Mesendoderm (in vitro differentiated cells): ENCODE measurements at regions not wholly inside any gene's neighbourhood (a gene's known extent, or its start where the extent isn't known, plus 50 kb on each side); places are given as distances from the start of the nearest gene placed in this dataset.
A peak's percentile ranks its signal among the peaks of the same experiment; 100 is the strongest.

Experiments used
- DNase-seq: peaks from one replicate; pipeline ENCODE4 v3.0.0; 2013
- H2AK5ac ChIP-seq: 2 replicates; pipeline ENCODE4 v1.6.1; 2013; ENCODE audit warnings: low read length, inconsistent platforms
- H2BK120ac ChIP-seq: 2 replicates; pipeline ENCODE4 v1.6.1; 2013; ENCODE audit warnings: low read depth, mild to moderate bottlenecking, low read length, moderate library complexity, mixed read lengths
- H2BK15ac ChIP-seq: replicated peaks from 2 replicates; pipeline ENCODE4 v1.6.1; 2013; ENCODE audit warnings: low read depth, mild to moderate bottlenecking, moderate library complexity
- H2BK5ac ChIP-seq: 2 replicates; pipeline ENCODE4 v1.6.1; 2013; ENCODE audit warnings: low read length, inconsistent platforms
- H3K18ac ChIP-seq: 2 replicates; pipeline ENCODE4 v1.6.1; 2013; ENCODE audit warnings: mild to moderate bottlenecking, low read length, mixed read lengths
- H3K23ac ChIP-seq: one replicate; pipeline ENCODE4 v1.6.1; 2013; ENCODE audit warnings: low read length
- H3K27ac ChIP-seq: 2 replicates; pipeline ENCODE4 v1.5.1; 2013; ENCODE audit warnings: low read depth, mild to moderate bottlenecking, inconsistent platforms, low read length, moderate library complexity
- H3K27me3 ChIP-seq: 2 replicates; pipeline ENCODE4 v1.6.1; 2013; ENCODE audit warnings: low read length, control low read depth, mild to moderate bottlenecking, inconsistent platforms; ENCODE audit not compliant: insufficient read depth, poor library complexity
- H3K36me3 ChIP-seq: 2 replicates; pipeline ENCODE4 v1.6.1; 2013; ENCODE audit warnings: low read length, inconsistent platforms; ENCODE audit not compliant: control insufficient read depth, insufficient read depth
- H3K4ac ChIP-seq: one replicate; pipeline ENCODE4 v1.6.1; 2013; ENCODE audit warnings: low read depth, mild to moderate bottlenecking, low read length, moderate library complexity
- H3K4me1 ChIP-seq: 2 replicates; pipeline ENCODE4 v1.6.1; 2013; ENCODE audit warnings: low read depth, low read length, inconsistent platforms; ENCODE audit not compliant: control insufficient read depth
- H3K4me2 ChIP-seq: 2 replicates; pipeline ENCODE4 v1.6.1; 2013; ENCODE audit warnings: low read length
- H3K4me3 ChIP-seq: 2 replicates; pipeline ENCODE4 v1.5.1; 2013; ENCODE audit warnings: mild to moderate bottlenecking, low read length
- H3K56ac ChIP-seq: one replicate; pipeline ENCODE4 v1.6.1; 2013; ENCODE audit warnings: low read length
- H3K79me1 ChIP-seq: 2 replicates; pipeline ENCODE4 v1.6.1; 2013; ENCODE audit warnings: low read length, inconsistent platforms
- H3K79me2 ChIP-seq: 2 replicates; pipeline ENCODE4 v1.6.1; 2013; ENCODE audit warnings: mild to moderate bottlenecking, low read length; ENCODE audit not compliant: control insufficient read depth, insufficient read depth
- H3K9ac ChIP-seq: 2 replicates; pipeline ENCODE4 v1.6.1; 2013; ENCODE audit warnings: low read length, inconsistent platforms
- H4K5ac ChIP-seq: one replicate; pipeline ENCODE4 v1.6.1; 2013; ENCODE audit warnings: low read length
- H4K8ac ChIP-seq: one replicate; pipeline ENCODE4 v1.6.1; 2013; ENCODE audit warnings: low read depth, mild to moderate bottlenecking, control low read depth, low read length, moderate library complexity
- WGBS: extraction: QIAGEN DNeasy Blood & Tissue Kit; methylation state at CpG from one replicate; pipeline ENCODE4 v1.1.7; 2013; ENCODE audit warnings: low lambda C conversion rate, missing lambda C conversion rate; ENCODE audit not compliant: insufficient coverage; ENCODE audit errors: extremely low coverage; 5-methylcytosine and 5-hydroxymethylcytosine counted together

DNA sequence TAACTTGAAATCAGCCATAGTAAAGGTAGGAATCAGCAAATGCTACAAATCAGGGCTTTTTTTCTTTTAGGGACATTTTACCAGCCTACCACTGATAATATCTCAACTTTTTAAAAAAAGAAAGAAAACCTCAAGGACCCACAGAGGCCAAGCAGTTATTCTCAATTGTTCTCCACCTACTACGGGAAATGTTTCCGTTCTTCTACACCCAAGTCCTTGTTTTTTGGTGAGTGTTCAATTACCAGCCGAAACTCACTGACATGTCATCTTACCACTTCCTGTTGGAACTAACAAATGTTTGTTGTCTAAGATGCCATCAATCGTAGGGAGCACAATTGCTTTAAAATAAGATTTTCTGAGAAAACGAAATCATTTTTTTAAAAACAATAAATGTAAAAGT lies 50.2 kb upstream of the CDK1 start:
- no peaks in the 10 kb centered on the region for H3K27me3 ChIP-seq
- no peak overlapping the region for H3K9ac ChIP-seq
- no peak overlapping the region for H3K4ac ChIP-seq
- H2AK5ac ChIP-seq = no peak overlapping the region
- H3K27ac ChIP-seq = no peak overlapping the region
- WGBS = no CpG with 5 or more reads among the region's 5 CpGs
- no peak overlapping the region for H2BK120ac ChIP-seq
- H3K23ac ChIP-seq = no peak overlapping the region
- H3K36me3 ChIP-seq = no peaks in the 10 kb centered on the region
- no peaks in the 10 kb centered on the region for H3K4me1 ChIP-seq
- H3K79me2 ChIP-seq = no peaks in the 10 kb centered on the region
- no peak for DNase-seq
- no peak overlapping the region for H4K8ac ChIP-seq
- H2BK5ac ChIP-seq = no peak overlapping the region
- H3K4me2 ChIP-seq = no peak overlapping the region
- no peaks in the 10 kb centered on the region for H3K79me1 ChIP-seq
- no peak overlapping the region for H3K56ac ChIP-seq
- no peak overlapping the region for H4K5ac ChIP-seq
- H2BK15ac ChIP-seq = no peak overlapping the region
- no peak overlapping the region for H3K18ac ChIP-seq
- H3K4me3 ChIP-seq = no peak overlapping the region

DNA sequence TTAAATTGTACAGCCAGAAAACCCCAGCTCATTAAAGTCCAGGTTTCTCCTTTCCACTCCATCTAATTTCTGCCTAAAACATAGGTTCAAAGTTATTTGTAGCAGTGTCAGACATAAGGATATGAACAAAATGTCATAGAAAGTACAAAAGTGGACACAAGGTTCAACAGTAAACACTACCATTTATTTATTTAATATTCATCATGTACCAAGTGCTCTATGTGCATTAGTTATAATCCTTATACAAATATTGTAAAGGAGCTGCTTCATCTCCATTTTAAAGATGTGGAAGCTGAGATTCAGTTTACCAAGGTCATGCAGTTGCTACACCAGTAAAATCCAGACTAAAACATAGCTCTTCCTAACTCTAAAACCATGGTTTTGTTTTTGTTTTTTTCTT lies 52.0 kb upstream of the CDK1 start:
- Histone ChIP-seq H3K4me1 (no peaks in the 10 kb centered on the region), H3K4ac (no peak overlapping the region), H3K23ac (no peak overlapping the region), H2BK5ac (no peak overlapping the region), H3K4me3 (no peak overlapping the region), H3K27me3 (no peaks in the 10 kb centered on the region), H3K79me1 (no peaks in the 10 kb centered on the region), H3K56ac (no peak overlapping the region), H3K36me3 (no peaks in the 10 kb centered on the region), H4K5ac (no peak overlapping the region), H2AK5ac (no peak overlapping the region), H3K79me2 (no peaks in the 10 kb centered on the region), H2BK15ac (no peak overlapping the region), H3K4me2 (no peak overlapping the region), H3K27ac (no peak overlapping the region), H2BK120ac (no peak overlapping the region), H3K9ac (no peak overlapping the region), H4K8ac (no peak overlapping the region), H3K18ac (no peak overlapping the region)
- no peak for DNase-seq

DNA sequence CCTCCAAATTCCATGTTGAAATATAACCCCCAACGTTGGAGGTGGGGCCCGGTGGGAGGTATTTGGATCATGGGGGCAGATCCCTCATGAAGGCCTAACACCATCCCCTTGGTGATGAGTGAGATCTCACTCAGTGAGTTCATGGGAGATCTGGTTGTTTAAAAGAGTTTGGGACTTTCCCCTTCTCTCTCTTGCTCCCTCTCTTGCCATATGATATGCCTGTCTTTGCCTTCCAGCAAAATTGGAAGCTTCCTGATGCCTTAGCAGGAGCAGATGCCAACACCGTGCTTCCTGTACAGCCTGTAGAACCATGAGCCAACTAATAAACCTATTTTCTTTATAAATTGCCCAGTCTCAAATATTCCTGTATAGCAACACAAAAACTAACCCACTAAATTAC lies 55.7 kb upstream of the CDK1 start:
- Histone ChIP-seq H3K9ac (no peak overlapping the region), H3K79me2 (no peaks in the 10 kb centered on the region), H2AK5ac (no peak overlapping the region), H3K56ac (no peak overlapping the region), H4K5ac (no peak overlapping the region), H2BK120ac (no peak overlapping the region), H4K8ac (no peak overlapping the region), H3K27me3 (no peaks in the 10 kb centered on the region), H3K4me2 (no peak overlapping the region), H2BK5ac (no peak overlapping the region), H3K4ac (no peak overlapping the region), H3K27ac (no peak overlapping the region), H2BK15ac (no peak overlapping the region), H3K18ac (no peak overlapping the region), H3K4me3 (no peak overlapping the region), H3K4me1 (no peaks in the 10 kb centered on the region), H3K23ac (no peak overlapping the region), H3K36me3 (no peaks in the 10 kb centered on the region), H3K79me1 (no peaks in the 10 kb centered on the region)
- no CpG with 5 or more reads among the region's 3 CpGs for WGBS
- no peak for DNase-seq

DNA sequence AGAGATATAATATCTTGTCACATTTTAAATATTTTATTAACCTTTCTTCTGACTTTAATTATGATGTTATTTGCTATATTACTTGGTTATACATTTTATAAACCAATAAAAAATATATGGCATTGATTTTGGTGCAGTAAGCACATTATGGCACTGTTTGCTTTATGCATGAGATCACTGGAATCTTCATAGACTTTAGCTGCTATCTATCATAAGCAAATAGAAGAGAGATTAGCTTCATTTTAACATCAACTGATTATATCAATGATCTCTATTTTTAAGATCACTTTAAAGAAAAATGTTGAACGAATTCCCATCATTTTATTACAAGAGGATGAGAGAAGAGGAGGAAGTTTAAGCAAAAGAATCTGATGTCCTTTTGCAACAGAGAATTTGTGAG lies 58.6 kb upstream of the CDK1 start:
- no peaks in the 10 kb centered on the region for H3K4me1 ChIP-seq
- no peaks in the 10 kb centered on the region for H3K27me3 ChIP-seq
- no peak overlapping the region for H3K4me2 ChIP-seq
- no peak overlapping the region for H3K56ac ChIP-seq
- H2BK120ac ChIP-seq = no peak overlapping the region
- no CpG with 5 or more reads among the region's 1 CpG for WGBS
- no peak overlapping the region for H3K4me3 ChIP-seq
- no peak overlapping the region for H4K8ac ChIP-seq
- H2BK15ac ChIP-seq = no peak overlapping the region
- no peak overlapping the region for H3K9ac ChIP-seq
- H3K36me3 ChIP-seq = no peaks in the 10 kb centered on the region
- H3K79me2 ChIP-seq = no peaks in the 10 kb centered on the region
- H3K18ac ChIP-seq = no peak overlapping the region
- no peak overlapping the region for H3K23ac ChIP-seq
- H4K5ac ChIP-seq = no peak overlapping the region
- no peak overlapping the region for H2AK5ac ChIP-seq
- DNase-seq = no peak
- H3K27ac ChIP-seq = no peak overlapping the region
- no peaks in the 10 kb centered on the region for H3K79me1 ChIP-seq
- H2BK5ac ChIP-seq = no peak overlapping the region
- no peak overlapping the region for H3K4ac ChIP-seq

DNA sequence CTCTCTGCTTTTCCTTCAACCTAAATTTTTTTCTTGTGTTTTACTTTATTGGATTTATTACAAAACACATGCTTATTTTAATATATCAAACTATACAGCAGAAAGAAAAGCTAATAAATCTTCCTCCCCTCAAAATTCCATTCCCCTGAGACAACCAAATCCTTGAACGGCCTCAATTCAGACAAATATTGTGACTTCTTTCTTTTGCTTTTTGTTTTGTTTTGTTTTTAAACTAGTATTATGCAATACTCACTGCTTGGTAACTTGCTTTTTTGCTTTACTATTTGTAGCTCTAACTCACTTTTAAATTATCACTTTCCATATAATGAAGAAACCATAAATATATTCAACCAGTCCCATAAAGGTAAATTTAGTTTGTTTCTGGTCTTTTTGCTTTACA lies 59.4 kb upstream of the CDK1 start:
- no peak for DNase-seq

DNA sequence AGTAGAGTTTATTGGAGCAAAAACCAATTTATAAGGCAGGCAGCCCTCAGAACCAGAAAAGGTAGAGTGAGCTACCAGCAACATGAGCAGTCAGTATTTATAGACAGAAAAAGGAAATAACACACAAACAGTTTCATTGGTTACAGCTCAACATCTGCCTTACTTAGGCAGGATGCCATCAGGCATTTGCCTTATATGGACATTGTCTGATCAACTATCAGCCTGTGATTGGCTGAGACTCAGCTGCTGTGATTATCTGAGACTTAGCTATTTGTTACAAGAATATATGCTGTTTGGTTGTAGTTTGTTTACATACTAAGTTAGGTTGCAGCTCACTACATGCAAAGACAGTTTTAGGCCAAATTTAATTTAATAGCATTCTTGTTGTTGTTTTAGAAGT lies 60.4 kb upstream of the CDK1 start:
- Histone ChIP-seq H3K23ac (no peak overlapping the region), H4K8ac (no peak overlapping the region), H3K9ac (no peak overlapping the region), H3K27me3 (no peaks in the 10 kb centered on the region), H3K4me3 (no peak overlapping the region), H3K56ac (no peak overlapping the region), H2AK5ac (no peak overlapping the region), H3K18ac (no peak overlapping the region), H4K5ac (no peak overlapping the region), H3K27ac (no peak overlapping the region), H2BK15ac (no peak overlapping the region), H3K4me1 (no peaks in the 10 kb centered on the region), H2BK120ac (no peak overlapping the region), H3K79me2 (no peaks in the 10 kb centered on the region), H3K36me3 (no peaks in the 10 kb centered on the region), H3K79me1 (no peaks in the 10 kb centered on the region), H2BK5ac (no peak overlapping the region), H3K4ac (no peak overlapping the region), H3K4me2 (no peak overlapping the region)
- peak; percentile 48 for DNase-seq

More for the DNA sequence above, 59.4 kb upstream of the CDK1 start:
- H3K27me3 ChIP-seq = no peaks in the 10 kb centered on the region
- no peak overlapping the region for H4K5ac ChIP-seq
- no peak overlapping the region for H3K56ac ChIP-seq
- no peak overlapping the region for H2BK120ac ChIP-seq
- H2BK15ac ChIP-seq = no peak overlapping the region
- no peak overlapping the region for H3K27ac ChIP-seq
- no peak overlapping the region for H2BK5ac ChIP-seq
- no peaks in the 10 kb centered on the region for H3K79me1 ChIP-seq
- H3K36me3 ChIP-seq = no peaks in the 10 kb centered on the region
- no peak overlapping the region for H4K8ac ChIP-seq
- WGBS = no CpG with 5 or more reads among the region's 1 CpG
- H3K9ac ChIP-seq = no peak overlapping the region
- H3K4ac ChIP-seq = no peak overlapping the region
- H3K4me2 ChIP-seq = no peak overlapping the region
- no peaks in the 10 kb centered on the region for H3K4me1 ChIP-seq
- H3K18ac ChIP-seq = no peak overlapping the region
- H3K23ac ChIP-seq = no peak overlapping the region
- H3K79me2 ChIP-seq = no peaks in the 10 kb centered on the region
- H2AK5ac ChIP-seq = no peak overlapping the region
- H3K4me3 ChIP-seq = no peak overlapping the region
